ENCODE measurements at regions not wholly inside any gene's neighbourhood (a gene's known extent, or its start where the extent isn't known, plus 50 kb on each side); places are given as distances from the start of the nearest gene placed in this dataset.

GRCh38 chr9:17969232-17969631 lies 390.4 kb downstream of the SH3GL2 start:
- no peak for DNase-seq (ENCODE audit: low spot score)

- DNase-seq (ENCODE audit: low spot score), result no peak
Measured at GRCh38 chr9:17970277-17970676, 391.4 kb downstream of the SH3GL2 start.

GRCh38 chr9:17978773-17979172 lies 399.9 kb downstream of the SH3GL2 start:
- no peak for DNase-seq (ENCODE audit: low spot score)

- no peak for DNase-seq (ENCODE audit: low spot score)
Measured at GRCh38 chr9:17986595-17986994, 407.7 kb downstream of the SH3GL2 start.

- no peak for DNase-seq (ENCODE audit: low spot score)
Measured at GRCh38 chr9:17987189-17987588, 408.3 kb downstream of the SH3GL2 start.

- DNase-seq (ENCODE audit: low spot score), result no peak
Measured at GRCh38 chr9:17988489-17988888, 409.6 kb downstream of the SH3GL2 start.

GRCh38 chr9:17990602-17991001 lies 411.7 kb downstream of the SH3GL2 start:
- DNase-seq (ENCODE audit: low spot score), result no peak

- DNase-seq (ENCODE audit: low spot score), result no peak
Measured at GRCh38 chr9:17993024-17993423, 414.2 kb downstream of the SH3GL2 start.

GRCh38 chr9:17994695-17995425 lies 416.0 kb downstream of the SH3GL2 start:
- no peak for DNase-seq (ENCODE audit: low spot score)

GRCh38 chr9:17996728-17997127 lies 417.9 kb downstream of the SH3GL2 start:
- DNase-seq (ENCODE audit: low spot score), result no peak

- no peak for DNase-seq (ENCODE audit: low spot score)
Measured at GRCh38 chr9:18002718-18003438, 424.0 kb downstream of the SH3GL2 start.

GRCh38 chr9:18006591-18006990 lies 427.7 kb downstream of the SH3GL2 start:
- DNase-seq (ENCODE audit: low spot score), result no peak

- no peak for DNase-seq (ENCODE audit: low spot score)
Measured at GRCh38 chr9:18007621-18008020, 428.8 kb downstream of the SH3GL2 start.

GRCh38 chr9:18009902-18010301 lies 431.0 kb downstream of the SH3GL2 start:
- DNase-seq (ENCODE audit: low spot score), result no peak

GRCh38 chr9:18010492-18010891 lies 431.6 kb downstream of the SH3GL2 start:
- no peak for DNase-seq (ENCODE audit: low spot score)

- DNase-seq (ENCODE audit: low spot score), result no peak
Measured at GRCh38 chr9:18012170-18012569, 433.3 kb downstream of the SH3GL2 start.

- DNase-seq (ENCODE audit: low spot score), result peak; percentile 74
Measured at GRCh38 chr9:18014556-18014955, 435.7 kb downstream of the SH3GL2 start.

- no peak for DNase-seq (ENCODE audit: low spot score)
Measured at GRCh38 chr9:18015116-18015515, 436.2 kb downstream of the SH3GL2 start.

GRCh38 chr9:18017136-18017535 lies 438.3 kb downstream of the SH3GL2 start:
- no peak for DNase-seq (ENCODE audit: low spot score)

GRCh38 chr9:18018221-18018620 lies 439.4 kb downstream of the SH3GL2 start:
- no peak for DNase-seq (ENCODE audit: low spot score)

- no peak for DNase-seq (ENCODE audit: low spot score)
Measured at GRCh38 chr9:18018661-18019060, 439.8 kb downstream of the SH3GL2 start.

- peak; percentile 54 for DNase-seq (ENCODE audit: low spot score)
Measured at GRCh38 chr9:18020121-18020745, 441.4 kb downstream of the SH3GL2 start.

- DNase-seq (ENCODE audit: low spot score), result no peak
Measured at GRCh38 chr9:18022642-18023041, 443.8 kb downstream of the SH3GL2 start.

Measured in umbilical cord (tissue), 1 donor.